Cardiac septum (tissue), 1 donor: ENCODE measurements at regions not wholly inside any gene's neighbourhood (a gene's known extent, or its start where the extent isn't known, plus 50 kb on each side); places are given as distances from the start of the nearest gene placed in this dataset.
"Not testable (repeated sequence)": the region's sequence is repeated elsewhere in the genome, so short reads cannot be mapped to it uniquely, and the experiment has no call there.

Experiments
- DNase-seq: peaks from one replicate; pipeline ENCODE4 v3.0.0-alpha.2; 2020; ENCODE audit warnings: low spot score
- intact Hi-C: fragments of 100-400 bp; cut with DNase I; formaldehyde crosslinking; loops from one replicate; pipeline ENCODE4 v1.14.0; 2022
- donor health status: DM: no; HTN: no; CAD: no.

- no peak for DNase-seq
Measured at GRCh38 chr15:93982226-93982727, 249.1 kb upstream of the MCTP2 start.

GRCh38 chr15:93981706-93982105 lies 249.7 kb upstream of the MCTP2 start:
- DNase-seq: no peak
- intact Hi-C loops: loop anchor here (5.0 kb wide), 1 partner anchor 944 kb away; no protein-coding TSS in a partner anchor

More at GRCh38 chr15:93982226-93982727, 249.1 kb upstream of the MCTP2 start:
- intact Hi-C loops: loop anchor here (5.0 kb wide), 1 partner anchor 945 kb away; no protein-coding TSS in a partner anchor

- intact Hi-C loops: loop anchor here (5.0 kb wide), 1 partner anchor 943 kb away; no protein-coding TSS in a partner anchor
- DNase-seq: no peak
Measured at GRCh38 chr15:93980261-93980911, 251.0 kb upstream of the MCTP2 start.

- intact Hi-C loops: no loop called here
- DNase-seq: no peak
Measured at GRCh38 chr15:93974804-93975481, 256.4 kb upstream of the MCTP2 start.

- intact Hi-C loops: no loop called here
- DNase-seq: no peak
Measured at GRCh38 chr15:93973287-93973686, 258.1 kb upstream of the MCTP2 start.

- DNase-seq: no peak
- intact Hi-C loops: no loop called here
Measured at GRCh38 chr15:93968773-93969172, 262.6 kb upstream of the MCTP2 start.

GRCh38 chr15:93965304-93965908 lies 266.0 kb upstream of the MCTP2 start:
- intact Hi-C loops: no loop called here
- DNase-seq: no peak

GRCh38 chr15:93954985-93955571 lies 276.3 kb upstream of the MCTP2 start:
- no peak for DNase-seq
- intact Hi-C loops: no loop called here

GRCh38 chr15:93948726-93949125 lies 282.6 kb upstream of the MCTP2 start:
- intact Hi-C loops: no loop called here
- DNase-seq: no peak

- no peak for DNase-seq
Measured at GRCh38 chr15:93943586-93943985, 287.8 kb upstream of the MCTP2 start.

GRCh38 chr15:93942269-93942694 lies 289.1 kb upstream of the MCTP2 start:
- intact Hi-C loops: no loop called here
- no peak for DNase-seq

More at GRCh38 chr15:93943586-93943985, 287.8 kb upstream of the MCTP2 start:
- intact Hi-C loops: no loop called here

- DNase-seq: no peak
- intact Hi-C loops: no loop called here
Measured at GRCh38 chr15:93941697-93942096, 289.7 kb upstream of the MCTP2 start.

- DNase-seq: no peak
- intact Hi-C loops: no loop called here
Measured at GRCh38 chr15:93940226-93940625, 291.1 kb upstream of the MCTP2 start.

GRCh38 chr15:93932164-93932776 lies 299.1 kb upstream of the MCTP2 start:
- no peak for DNase-seq
- intact Hi-C loops: no loop called here

GRCh38 chr15:93929375-93930094 lies 301.8 kb upstream of the MCTP2 start:
- no peak for DNase-seq
- intact Hi-C loops: no loop called here

- no peak for DNase-seq
- intact Hi-C loops: no loop called here
Measured at GRCh38 chr15:93920204-93920603, 311.2 kb upstream of the MCTP2 start.

GRCh38 chr15:93918801-93919200 lies 312.6 kb upstream of the MCTP2 start:
- intact Hi-C loops, DNase-seq: not testable (repeated sequence)

GRCh38 chr15:93917181-93917580 lies 314.2 kb upstream of the MCTP2 start:
- intact Hi-C loops: no loop called here
- DNase-seq: no peak

GRCh38 chr15:93913871-93914270 lies 317.5 kb upstream of the MCTP2 start:
- no peak for DNase-seq
- intact Hi-C loops: no loop called here
